HG02970 (cell line): ENCODE measurements at regions not wholly inside any gene's neighbourhood (a gene's known extent, or its start where the extent isn't known, plus 50 kb on each side); places are given as distances from the start of the nearest gene placed in this dataset.
A peak's percentile ranks its signal among the peaks of the same experiment; 100 is the strongest.

Experiments
- ATAC-seq: cut with Tn5 transposase; IDR thresholded peaks from one replicate; pipeline ENCODE4 v1.9.1; 2021; ENCODE audit warnings: mild to moderate bottlenecking, moderate library complexity, moderate number of reproducible peaks; ENCODE audit not compliant: unreplicated experiment, low FRiP score

GRCh38 chr1:109827466-109827865, 63.7 kb upstream of the EPS8L3 start:
- no peak for ATAC-seq

DNA sequence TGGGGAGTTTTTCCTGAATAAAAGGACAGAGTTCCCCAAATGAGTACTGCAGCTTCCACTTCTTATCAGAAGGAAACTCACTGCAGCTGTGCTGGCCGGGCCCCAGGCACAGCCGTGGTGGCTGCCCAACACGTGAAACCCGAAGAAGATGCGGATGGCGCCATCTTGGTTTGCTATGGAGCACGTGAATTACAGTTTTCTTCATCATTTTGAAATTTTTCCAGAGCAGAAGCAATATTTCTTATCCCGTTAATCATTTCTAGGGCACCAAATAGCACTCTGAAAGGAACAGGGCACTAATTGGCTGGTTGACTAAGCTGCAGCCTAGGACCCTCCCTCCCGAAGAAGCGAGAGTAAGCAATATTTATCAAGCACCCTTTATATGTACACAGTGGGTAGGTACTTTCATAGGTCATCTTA, 63.2 kb upstream of the EPS8L3 start:
- ATAC-seq: no peak

GRCh38 chr1:109826446-109826845, 62.7 kb upstream of the EPS8L3 start:
- ATAC-seq: no peak

- ATAC-seq: no peak
Measured at GRCh38 chr1:109824349-109825115, 60.8 kb upstream of the EPS8L3 start.

GRCh38 chr1:109823543-109824348, 60.0 kb upstream of the EPS8L3 start:
- no peak for ATAC-seq

DNA sequence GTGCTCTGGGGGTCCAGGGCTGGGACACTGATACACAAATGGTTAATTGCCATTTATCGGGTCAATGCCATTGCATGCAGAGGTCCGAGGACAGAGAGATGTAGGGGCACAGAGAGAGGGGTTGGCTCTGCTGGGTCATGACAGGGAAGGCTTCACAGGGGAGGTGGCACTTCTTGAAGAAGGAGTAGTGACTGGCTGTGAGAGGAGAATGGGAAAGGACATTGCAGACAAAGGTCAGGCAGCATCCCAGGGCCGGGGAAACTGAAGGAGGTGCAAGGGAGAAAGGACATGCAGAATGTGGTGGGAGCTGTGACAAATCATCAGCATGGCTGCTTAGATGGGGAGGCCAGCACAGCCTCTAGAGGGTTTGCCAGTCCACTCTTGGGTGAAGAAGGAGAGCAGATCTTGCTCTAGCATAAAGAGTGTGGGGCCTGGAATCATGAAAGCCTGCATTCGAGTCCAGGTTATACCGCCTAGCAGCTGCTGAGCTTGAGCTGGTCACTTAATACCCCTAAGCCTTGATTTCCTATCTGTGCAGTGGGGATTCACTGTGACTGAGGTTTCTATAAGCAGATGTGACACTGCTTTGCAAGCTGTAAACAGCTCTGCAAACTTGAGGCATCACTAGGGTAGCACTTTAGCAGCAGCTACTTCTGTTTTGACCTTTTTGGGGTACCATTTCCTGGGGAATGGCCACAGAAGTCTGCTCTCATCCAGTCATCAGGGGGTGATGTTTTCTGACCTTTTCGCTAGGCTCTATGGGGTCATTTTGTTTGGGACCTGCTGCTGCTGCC, 59.2 kb upstream of the EPS8L3 start:
- no peak for ATAC-seq

GRCh38 chr1:109821831-109822745, 58.4 kb upstream of the EPS8L3 start:
- ATAC-seq: no peak

GRCh38 chr1:109821221-109821669, 57.5 kb upstream of the EPS8L3 start:
- ATAC-seq: no peak

- no peak for ATAC-seq
Measured at GRCh38 chr1:109819906-109820305, 56.2 kb upstream of the EPS8L3 start.

DNA sequence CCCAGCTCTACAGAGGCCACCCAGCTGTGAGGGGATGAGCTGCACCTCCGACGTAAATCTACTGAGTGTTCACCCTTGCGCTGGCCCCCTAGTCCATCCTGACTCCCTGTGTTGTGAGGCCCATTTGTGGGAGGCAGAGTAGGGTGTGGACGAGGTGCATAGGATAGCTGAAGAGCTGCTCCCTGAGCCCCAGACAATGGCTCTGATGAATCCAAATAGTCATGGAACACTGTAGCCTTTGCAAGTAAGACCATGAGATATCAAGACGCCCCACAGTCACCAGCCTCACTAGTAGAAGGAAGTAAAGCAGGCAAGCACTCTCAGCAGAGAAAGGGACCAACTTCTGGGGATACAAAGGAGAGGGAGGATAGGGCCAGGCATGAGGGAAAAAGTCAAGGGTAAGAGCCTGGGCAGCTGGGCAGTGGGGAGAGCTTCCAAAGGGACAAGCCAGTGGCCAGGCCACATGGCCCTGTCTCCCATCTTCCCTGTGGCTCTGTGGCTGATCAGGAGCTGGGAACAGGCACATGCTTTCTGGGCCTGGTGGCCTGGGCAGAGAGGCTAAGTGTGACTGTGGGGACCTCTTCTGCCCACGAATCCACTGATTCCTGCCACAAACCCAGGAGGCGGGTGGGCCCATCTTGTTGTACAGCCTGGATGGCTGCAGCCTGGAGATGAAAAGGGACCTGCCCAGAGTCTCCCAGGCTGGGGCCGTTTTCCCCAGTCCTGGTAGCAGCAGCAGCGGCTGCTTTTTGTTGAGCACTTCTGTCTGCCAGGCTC, 55.5 kb upstream of the EPS8L3 start:
- no peak for ATAC-seq

GRCh38 chr1:109818271-109818987, 54.7 kb upstream of the EPS8L3 start:
- no peak for ATAC-seq

- no peak for ATAC-seq
Measured at GRCh38 chr1:109817881-109818270, 54.2 kb upstream of the EPS8L3 start.

DNA sequence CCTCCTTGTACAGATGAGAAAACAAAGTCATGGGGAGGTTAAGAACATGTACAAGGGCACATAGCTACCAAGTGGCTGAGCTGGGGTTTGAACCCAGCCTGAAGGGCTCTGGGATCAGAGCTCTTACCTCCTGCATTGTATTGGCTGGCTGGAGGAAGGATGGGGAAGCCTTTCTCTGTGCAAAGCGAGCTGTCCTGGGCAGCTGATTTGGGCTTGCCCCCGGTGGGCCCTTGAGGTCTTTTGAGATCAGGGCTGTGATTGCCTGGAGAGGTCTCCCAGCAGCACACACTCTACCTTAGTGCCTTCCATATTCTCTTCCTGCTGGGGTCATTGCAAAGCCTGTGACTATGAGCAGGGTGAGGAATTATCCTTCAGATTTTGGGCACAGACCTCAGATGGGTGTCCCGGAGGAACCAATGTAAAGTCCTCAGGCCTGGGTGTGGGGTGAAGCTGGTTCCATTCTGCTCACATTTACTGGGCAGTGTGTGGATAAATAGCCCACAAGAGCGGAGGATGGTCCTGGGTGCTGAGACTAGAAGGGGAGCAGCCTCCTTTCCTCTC, 53.3 kb upstream of the EPS8L3 start:
- no peak for ATAC-seq

DNA sequence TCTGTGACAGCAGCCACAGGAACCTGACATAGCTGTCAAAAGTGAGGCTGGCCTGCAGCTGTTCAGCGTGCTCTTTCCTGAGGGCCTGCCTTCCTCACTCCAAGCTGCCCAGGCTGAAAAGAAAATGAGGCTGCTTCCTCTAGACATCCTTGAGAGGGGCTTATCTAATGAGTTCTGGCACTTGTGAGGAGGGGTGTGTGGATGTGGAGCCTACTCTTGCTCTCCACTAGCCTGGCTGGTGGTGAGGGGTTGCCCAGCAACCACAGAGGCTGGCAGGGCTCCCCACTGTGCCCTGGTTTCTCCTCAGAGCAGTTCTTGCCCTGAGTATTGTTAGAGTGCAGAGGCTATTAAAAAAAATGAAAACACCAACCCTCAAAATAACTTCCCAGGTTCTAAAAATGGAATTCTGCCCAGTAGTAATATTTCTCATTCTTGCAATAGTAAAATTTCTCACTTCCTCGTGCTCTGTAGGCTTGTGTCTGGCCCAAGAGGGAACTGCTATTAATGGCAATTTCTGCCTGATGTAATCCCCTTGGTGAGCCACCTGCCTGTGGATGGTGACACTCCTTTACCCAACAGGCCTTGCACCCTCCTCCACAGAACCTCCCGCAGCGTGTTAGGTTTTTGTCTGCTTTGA, 52.6 kb upstream of the EPS8L3 start:
- ATAC-seq: peak; percentile 69

GRCh38 chr1:109815809-109816174, 52.1 kb upstream of the EPS8L3 start:
- no peak for ATAC-seq

DNA sequence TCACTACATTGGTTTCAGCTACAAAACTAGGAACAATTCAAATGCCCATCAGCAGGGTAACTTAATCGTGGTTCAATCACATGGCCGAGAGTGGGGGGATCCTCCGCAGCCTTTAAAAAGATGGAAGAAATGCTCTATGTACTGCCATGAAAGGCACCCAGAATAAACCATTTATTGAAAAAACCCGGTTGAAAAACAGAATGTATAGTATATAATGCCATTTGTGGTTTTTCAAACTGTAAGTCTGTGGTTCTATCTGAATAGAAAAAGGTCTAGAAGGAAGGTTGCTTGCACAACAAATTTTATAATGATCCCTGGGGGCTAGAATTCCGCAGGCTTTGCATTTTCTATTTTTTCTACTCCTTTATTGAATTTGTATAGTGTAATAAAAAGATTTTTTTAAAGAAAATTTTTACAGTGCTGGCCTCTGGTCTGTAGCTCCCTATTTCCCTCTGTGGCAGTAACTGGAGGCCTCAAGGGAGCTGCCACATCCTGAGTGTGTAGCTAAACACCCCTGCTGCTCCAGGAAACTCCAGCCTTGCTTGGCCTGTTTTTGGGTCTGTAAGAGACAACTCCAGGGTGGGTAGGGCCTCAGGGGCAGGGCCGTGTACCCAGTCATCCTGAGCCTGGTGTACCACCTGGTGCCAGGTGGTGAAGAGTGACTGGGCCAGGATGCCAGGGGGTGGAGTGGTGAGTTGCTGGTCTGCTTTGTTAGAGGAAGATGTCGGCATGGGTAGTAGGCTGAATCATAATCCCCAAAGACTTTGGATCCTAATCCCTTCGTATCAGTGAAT, 51.5 kb upstream of the EPS8L3 start:
- ATAC-seq: no peak

GRCh38 chr1:109814223-109814622, 50.5 kb upstream of the EPS8L3 start:
- no peak for ATAC-seq
